ENCODE measurements at regions not wholly inside any gene's neighbourhood (a gene's known extent, or its start where the extent isn't known, plus 50 kb on each side); places are given as distances from the start of the nearest gene placed in this dataset.

- no peak for TF ChIP-seq CTCF (IDR thresholded peaks at IDR 0.05; ENCODE audit: insufficient read depth, low read depth, low read length)
- no peak overlapping the region for H3K4me3 ChIP-seq (ENCODE audit: low read depth, low read length)
- DNase-seq (ENCODE audit: low read depth) = no peak
Measured at GRCh38 chr11:116110802-116111201, 606.6 kb upstream of the CADM1 start.

- TF ChIP-seq CTCF (IDR thresholded peaks at IDR 0.05; ENCODE audit: insufficient read depth, low read depth, low read length) = no peak
- DNase-seq (ENCODE audit: low read depth) = no peak
- no peak overlapping the region for H3K4me3 ChIP-seq (ENCODE audit: low read depth, low read length)
Measured at GRCh38 chr11:116110356-116110755, 606.1 kb upstream of the CADM1 start.

GRCh38 chr11:116109228-116109627 lies 605.0 kb upstream of the CADM1 start:
- no peak for TF ChIP-seq CTCF (IDR thresholded peaks at IDR 0.05; ENCODE audit: insufficient read depth, low read depth, low read length)
- no peak overlapping the region for H3K4me3 ChIP-seq (ENCODE audit: low read depth, low read length)
- DNase-seq (ENCODE audit: low read depth) = no peak

GRCh38 chr11:116108161-116108560 lies 603.9 kb upstream of the CADM1 start:
- no peak for TF ChIP-seq CTCF (IDR thresholded peaks at IDR 0.05; ENCODE audit: insufficient read depth, low read depth, low read length)
- no peak for DNase-seq (ENCODE audit: low read depth)
- H3K4me3 ChIP-seq (ENCODE audit: low read depth, low read length) = no peak overlapping the region

- DNase-seq (ENCODE audit: low read depth) = no peak
- H3K4me3 ChIP-seq (ENCODE audit: low read depth, low read length) = no peak overlapping the region
- TF ChIP-seq CTCF (IDR thresholded peaks at IDR 0.05; ENCODE audit: insufficient read depth, low read depth, low read length) = no peak
Measured at GRCh38 chr11:116107229-116107628, 603.0 kb upstream of the CADM1 start.

- no peak overlapping the region for H3K4me3 ChIP-seq (ENCODE audit: low read depth, low read length)
- no peak for TF ChIP-seq CTCF (IDR thresholded peaks at IDR 0.05; ENCODE audit: insufficient read depth, low read depth, low read length)
- DNase-seq (ENCODE audit: low read depth) = no peak
Measured at GRCh38 chr11:116104498-116105174, 600.4 kb upstream of the CADM1 start.

GRCh38 chr11:116101902-116102301 lies 597.7 kb upstream of the CADM1 start:
- no peak for DNase-seq (ENCODE audit: low read depth)
- no peak overlapping the region for H3K4me3 ChIP-seq (ENCODE audit: low read depth, low read length)
- no peak for TF ChIP-seq CTCF (IDR thresholded peaks at IDR 0.05; ENCODE audit: insufficient read depth, low read depth, low read length)
